ENCODE measurements at regions not wholly inside any gene's neighbourhood (a gene's known extent, or its start where the extent isn't known, plus 50 kb on each side); places are given as distances from the start of the nearest gene placed in this dataset.

GRCh38 chrX:69357317-69357716 lies 146.8 kb upstream of the NALF2 start:
- no peak for TF ChIP-seq POLR2G (IDR thresholded peaks at IDR 0.05; ENCODE audit: low read depth, low read length)
- TF ChIP-seq ZNF816 (CRISPR knock-in tag; IDR thresholded peaks at IDR 0.05; ENCODE audit: borderline replicate concordance), result no peak
- no peak for TF ChIP-seq ATF4 (CRISPR knock-in tag; IDR thresholded peaks at IDR 0.05)
- no peak for TF ChIP-seq NFIC (IDR thresholded peaks at IDR 0.05; ENCODE audit: low read length)
- TF ChIP-seq ZNF333 (CRISPR knock-in tag; IDR thresholded peaks at IDR 0.05; ENCODE audit: borderline replicate concordance), result no peak
- TF ChIP-seq ZNF432 (CRISPR knock-in tag; IDR thresholded peaks at IDR 0.05; ENCODE audit: borderline replicate concordance), result no peak
- TF ChIP-seq IRF1 (CRISPR knock-in tag; IDR thresholded peaks at IDR 0.05; ENCODE audit: low read depth), result no peak
- TF ChIP-seq RCOR2 (CRISPR knock-in tag; IDR thresholded peaks at IDR 0.05), result no peak
- TF ChIP-seq MAF1 (CRISPR knock-in tag; IDR thresholded peaks at IDR 0.05; ENCODE audit: borderline replicate concordance), result no peak
- TF ChIP-seq ARID4A (CRISPR knock-in tag; IDR thresholded peaks at IDR 0.05; ENCODE audit: borderline replicate concordance), result no peak
- no peak for TF ChIP-seq ZNF484 (CRISPR knock-in tag; IDR thresholded peaks at IDR 0.05; ENCODE audit: borderline replicate concordance, low read depth)
- in situ Hi-C loops (cut with HindIII; ENCODE audit: extremely low pct_ligation_motif_present, low pct_unique_long_range_greater_than_20kb) (no loop called here), intact Hi-C loops (cut with micrococcal nuclease; ENCODE audit: unreplicated experiment) (no loop called here)
- H3K9ac ChIP-seq (ENCODE audit: insufficient read depth, low read depth, low read length), result no peak overlapping the region
- ChIA-PET POLR2A (no interaction called here), CTCF (ENCODE audit: low intra/inter-chr PET ratio, low total read pairs) (no interaction called here)
- DNase-seq (ENCODE audit: low spot score) (no peak), FAIRE-seq (no peak), ATAC-seq (no peak)
- H4K20me1 ChIP-seq (ENCODE audit: insufficient read depth, low read length), result no peaks in the 10 kb centered on the region
- H3K4me1 ChIP-seq (ENCODE audit: insufficient read depth, low read length), result no peaks in the 10 kb centered on the region
- H3K36me3 ChIP-seq (replicated peaks in 1 of 2; ENCODE audit: control insufficient read depth in 1 of 2, insufficient read depth in 2 of 2, low read length in 2 of 2), result no peaks in the 10 kb centered on the region
- H3K27me3 ChIP-seq (ENCODE audit: control insufficient read depth in 1 of 2, insufficient read depth in 2 of 2, low read length in 2 of 2), result no peaks in the 10 kb centered on the region
- no peaks in the 10 kb centered on the region for H3K79me2 ChIP-seq (ENCODE audit: insufficient read depth, low read length)
- no peak overlapping the region for H3K4me2 ChIP-seq (ENCODE audit: low read depth, low read length)
- no TSS peak for BruUV-seq (replicated peaks)
- no peaks in the 10 kb centered on the region for H3K9me3 ChIP-seq (ENCODE audit: low read length)
- no peak overlapping the region for H3K27ac ChIP-seq (ENCODE audit: extremely low read length, insufficient read depth, low read length)
- no peak overlapping the region for H3K4me3 ChIP-seq (replicated peaks in 1 of 3; ENCODE audit: insufficient read depth in 1 of 3, low read depth in 2 of 3, low read length in 3 of 3)
- no peak overlapping the region for H2AFZ ChIP-seq (ENCODE audit: low read length)
- 25% methylated on average over 2 of the region's 2 CpGs for WGBS (ENCODE audit: low lambda C conversion rate)

Measured in HepG2 (cell line).